IMR-90 (cell line): ENCODE measurements at regions not wholly inside any gene's neighbourhood (a gene's known extent, or its start where the extent isn't known, plus 50 kb on each side); places are given as distances from the start of the nearest gene placed in this dataset.
A peak's percentile ranks its signal among the peaks of the same experiment; 100 is the strongest.

Source experiments
- ATAC-seq: fragments of 200-7000 bp; cut with Tn5 transposase; 2 replicates; pipeline ENCODE4 v1.9.1; 2020; ENCODE audit warnings: low read depth, mild to moderate bottlenecking, moderate library complexity
- BruUV-seq: library from RNA; stranded (reverse); fragments of 400-500 nt; replicated peaks from 2 replicates; lab custom pipeline; 2021; lab: Mats Ljungman, UMichigan
- CTCF ChIA-PET: fragments of 300-600 bp; formaldehyde crosslinking; extraction: SDS; loops from one replicate; lab custom pipeline; 2021; ENCODE audit warnings: antibody characterized with exemption; lab: Yijun Ruan, JAX
- POLR2A ChIA-PET: fragments of 300-600 bp; sonication (Branson Sonifier 250); formaldehyde crosslinking; loops from one replicate; lab custom pipeline; 2022; ENCODE audit warnings: antibody characterized with exemption; ENCODE audit not compliant: unreplicated experiment; lab: Charles Lee
- DNase-seq: peaks from one replicate; pipeline ENCODE4 v3.0.0; 2013
- H2AFZ ChIP-seq: replicated peaks from 2 replicates; pipeline ENCODE3; 2013; ENCODE audit warnings: low read length, mild to moderate bottlenecking; ENCODE audit not compliant: poor library complexity
- H2AK5ac ChIP-seq: 2 replicates; pipeline ENCODE4 v1.6.1; 2013; ENCODE audit warnings: low read depth, low read length, inconsistent platforms
- H2AK9ac ChIP-seq: replicated peaks from 2 replicates; pipeline ENCODE3; 2013; ENCODE audit warnings: mild to moderate bottlenecking, low read depth, low read length, moderate library complexity; ENCODE audit not compliant: poor library complexity
- H2BK120ac ChIP-seq: 2 replicates; pipeline ENCODE4 v1.6.1; 2013; ENCODE audit warnings: low read depth, low read length, inconsistent platforms
- H2BK15ac ChIP-seq: 3 replicates; pipeline ENCODE4 v1.6.1; 2013; ENCODE audit warnings: low read depth, low read length, inconsistent platforms
- H2BK20ac ChIP-seq: 2 replicates; pipeline ENCODE4 v1.6.1; 2013; ENCODE audit warnings: low read depth, mild to moderate bottlenecking, inconsistent platforms, low read length, moderate library complexity
- H2BK5ac ChIP-seq: 2 replicates; pipeline ENCODE4 v1.6.1; 2013; ENCODE audit warnings: mild to moderate bottlenecking, low read depth, low read length, inconsistent platforms; ENCODE audit not compliant: poor library complexity, severe bottlenecking
- H3K14ac ChIP-seq: replicated peaks from 2 replicates; pipeline ENCODE4 v1.6.1; 2013; ENCODE audit warnings: low read depth, low read length, inconsistent platforms
- H3K18ac ChIP-seq: 2 replicates; pipeline ENCODE4 v1.6.1; 2013; ENCODE audit warnings: low read depth, low read length, control low read depth
- H3K23ac ChIP-seq: 2 replicates; pipeline ENCODE4 v1.6.1; 2013; ENCODE audit warnings: low read depth, low read length, inconsistent platforms
- H3K27ac ChIP-seq: 2 replicates; pipeline ENCODE4 v1.5.1; 2013; ENCODE audit warnings: mild to moderate bottlenecking, control low read depth, low read length; ENCODE audit not compliant: insufficient read depth
- H3K27me3 ChIP-seq: 2 replicates; pipeline ENCODE4 v1.6.1; 2013; ENCODE audit warnings: low read length; ENCODE audit not compliant: control insufficient read depth, insufficient read depth
- H3K36me3 ChIP-seq: 2 replicates; pipeline ENCODE4 v1.6.1; 2013; ENCODE audit warnings: low read length, mixed read lengths; ENCODE audit not compliant: control insufficient read depth, insufficient read depth
- H3K4ac ChIP-seq: 2 replicates; pipeline ENCODE4 v1.6.1; 2013; ENCODE audit warnings: low read depth, low read length, inconsistent platforms
- H3K4me1 ChIP-seq: 2 replicates; pipeline ENCODE4 v1.6.1; 2013; ENCODE audit warnings: low read length, mixed read lengths; ENCODE audit not compliant: control insufficient read depth, insufficient read depth
- H3K4me2 ChIP-seq: 2 replicates; pipeline ENCODE4 v1.6.1; 2013; ENCODE audit warnings: low read depth, mild to moderate bottlenecking, control low read depth, low read length, moderate library complexity
- H3K4me3 ChIP-seq: 2 replicates; pipeline ENCODE4 v1.5.1; 2013; ENCODE audit warnings: low read depth, mild to moderate bottlenecking, control low read depth, low read length, moderate library complexity; ENCODE audit not compliant: insufficient read depth
- H3K56ac ChIP-seq: 2 replicates; pipeline ENCODE4 v1.6.1; 2013; ENCODE audit warnings: low read length, inconsistent platforms; ENCODE audit not compliant: insufficient read depth; ENCODE audit errors: extremely low read depth
- H3K79me1 ChIP-seq, 2 experiments: 2 replicates each; pipeline ENCODE4 v1.6.1; 2013; ENCODE audit warnings: low read length in 2 of 2, inconsistent platforms in 1 of 2, low read depth in 1 of 2
- H3K9ac ChIP-seq: 2 replicates; pipeline ENCODE4 v1.6.1; 2013; ENCODE audit warnings: low read depth, low read length, control low read depth
- H3K9me1 ChIP-seq: 2 replicates; pipeline ENCODE4 v1.6.1; 2013; ENCODE audit warnings: low read length, inconsistent platforms; ENCODE audit not compliant: insufficient read depth
- H3K9me3 ChIP-seq: 2 replicates; pipeline ENCODE4 v1.6.1; 2013; ENCODE audit warnings: low read length; ENCODE audit not compliant: control insufficient read depth, insufficient read depth
- H4K20me1 ChIP-seq: 2 replicates; pipeline ENCODE4 v1.6.1; 2013; ENCODE audit warnings: low read length, inconsistent platforms; ENCODE audit not compliant: insufficient read depth
- H4K5ac ChIP-seq: 2 replicates; pipeline ENCODE4 v1.6.1; 2013; ENCODE audit warnings: mild to moderate bottlenecking, low read depth, low read length, control low read depth
- H4K8ac ChIP-seq, 2 experiments: 2 replicates each; pipeline ENCODE4 v1.6.1; 2013; ENCODE audit warnings: low read depth in 2 of 2, low read length in 2 of 2, control low read depth in 1 of 2, inconsistent platforms in 1 of 2
- H4K91ac ChIP-seq: 2 replicates; pipeline ENCODE4 v1.6.1; 2013; ENCODE audit warnings: low read depth, low read length, inconsistent platforms; ENCODE audit not compliant: insufficient read depth
- CEBPB ChIP-seq: IDR thresholded peaks from 2 replicates; pipeline ENCODE4 v1.6.1; 2012; ENCODE audit warnings: low read depth, low read length, improper control_type of control experiment
- ELK1 ChIP-seq: fragments of 150-350 bp; IDR thresholded peaks from 2 replicates; pipeline ENCODE4 v1.6.1; 2016; ENCODE audit warnings: low read depth, mild to moderate bottlenecking, low read length, moderate library complexity, borderline replicate concordance
- WGBS, 2 experiments: methylation state at CpG; one replicate each; pipeline versions ENCODE4 v1.1.5 to v1.1.7; 2013; ENCODE audit warnings: missing lambda C conversion rate in 2 of 2; ENCODE audit not compliant: insufficient read length in 1 of 2; ENCODE audit errors: extremely low coverage in 2 of 2; 5-methylcytosine and 5-hydroxymethylcytosine counted together
- dilution Hi-C: fragments of 300-500 bp; cut with HindIII; formaldehyde crosslinking; loops from one replicate; pipeline ENCODE4 v1.14.3; 2018; ENCODE audit warnings: low sequenced_read_pairs; ENCODE audit not compliant: unreplicated experiment
- in situ Hi-C: fragments of 300-500 bp; cut with MboI; formaldehyde crosslinking; loops from 3 replicates; pipeline ENCODE4 v1.14.3; 2019; ENCODE audit warnings: low sequenced_read_pairs, inconsistent platforms, mixed read lengths
- intact Hi-C: fragments of 100-400 bp; cut with micrococcal nuclease; formaldehyde crosslinking; loops from 2 replicates; pipeline ENCODE4 v1.10.0; 2022

- H2BK120ac ChIP-seq = peak overlapping the region; percentile 17; the same call in 1 of the 2 replicates
- H4K8ac ChIP-seq = no peak overlapping the region
- ChIA-PET POLR2A (no interaction called here), CTCF (interaction anchor here (0.5 to 1.3 kb wide), 5 partner anchors 11 to 508 kb away, joined by 3 to 4 read pairs (median 3); no protein-coding TSS in a partner anchor)
- H3K27me3 ChIP-seq = no peaks in the 10 kb centered on the region
- H3K9me1 ChIP-seq = 0 out of 2 replicates have a peak, but pooled peaks cover 3% of the 10 kb centered on the region
- intact Hi-C loops (no loop called here), dilution Hi-C loops (no loop called here), in situ Hi-C loops (no loop called here)
- H3K4ac ChIP-seq = no peak overlapping the region; the same call in 1 of the 2 replicates
- no peak overlapping the region for H3K56ac ChIP-seq
- no peaks in the 10 kb centered on the region for H4K20me1 ChIP-seq
- ATAC-seq = 0 out of 2 replicates have a peak, but pooled peaks have one; percentile 33
- H3K14ac ChIP-seq = no peak overlapping the region
- no peak overlapping the region for H2BK15ac ChIP-seq
- peak overlapping the region; percentile 13; the same call in 1 of the 2 replicates for H2BK20ac ChIP-seq
- no peak overlapping the region; the same call in 1 of the 2 replicates for H4K91ac ChIP-seq
- no CpG with 5 or more reads among the region's 3 CpGs for WGBS, 2 experiments
- no peak overlapping the region for H2AK5ac ChIP-seq
- H3K23ac ChIP-seq = no peak overlapping the region
- H3K4me1 ChIP-seq = no peaks in the 10 kb centered on the region
- TF ChIP-seq ELK1 = no peak
- peak; percentile 79 for TF ChIP-seq CEBPB
- no peak overlapping the region for H3K4me3 ChIP-seq
- no peaks in the 10 kb centered on the region for H3K79me1 ChIP-seq
- H3K4me2 ChIP-seq = peak overlapping the region; percentile 46; the same call in 1 of the 2 replicates
- H4K5ac ChIP-seq = no peak overlapping the region; the same call in 1 of the 2 replicates
- no peak overlapping the region for H3K27ac ChIP-seq
- H2AK9ac ChIP-seq = no peak overlapping the region
- peak; percentile 76 for DNase-seq
- peak overlapping the region; percentile 48; the same call in 1 of the 2 replicates for H3K18ac ChIP-seq
- H3K9ac ChIP-seq = no peak overlapping the region
- BruUV-seq = no TSS peak
- H3K36me3 ChIP-seq = no peaks in the 10 kb centered on the region
- H3K9me3 ChIP-seq = no peaks in the 10 kb centered on the region
- peak overlapping the region; percentile 64 for H2BK5ac ChIP-seq
- no peak overlapping the region for H2AFZ ChIP-seq
Measured at GRCh38 chr3:78141269-78141668, 1101.4 kb downstream of the ROBO2 start.
